Lower leg skin (tissue), 3 donors: ENCODE measurements at regions not wholly inside any gene's neighbourhood (a gene's known extent, or its start where the extent isn't known, plus 50 kb on each side); places are given as distances from the start of the nearest gene placed in this dataset.

Experiments
- CTCF ChIP-seq, 3 donors: fragments of 450-650 bp; IDR thresholded peaks; one replicate each; pipeline ENCODE4 v1.5.1; 2016; ENCODE audit warnings: antibody characterized with exemption in 3 of 3, mild to moderate bottlenecking in 3 of 3, moderate library complexity in 2 of 3
- POLR2A ChIP-seq, 2 donors: fragments of 450-650 bp; IDR thresholded peaks; one replicate each; pipeline ENCODE4 v1.6.1; 2016 to 2017; ENCODE audit warnings: antibody characterized with exemption in 2 of 2, mild to moderate bottlenecking in 1 of 2, moderate library complexity in 1 of 2

- TF ChIP-seq CTCF (IDR thresholded peaks at IDR 0.05) (no peak), POLR2A (IDR thresholded peaks at IDR 0.05) (no peak)
Observed at GRCh38 chr3:164377466-164377865, 700.8 kb downstream of the SI start.
